Fibroblast of pulmonary artery (primary cell): ENCODE measurements at regions not wholly inside any gene's neighbourhood (a gene's known extent, or its start where the extent isn't known, plus 50 kb on each side); places are given as distances from the start of the nearest gene placed in this dataset.

Experiments
- DNase-seq: peaks from one replicate; pipeline ENCODE4 v3.0.0-alpha.2; 2010; ENCODE audit warnings: low read depth
- H3K4me3 ChIP-seq: replicated peaks from 2 replicates; pipeline ENCODE4 v1.5.1; 2011; ENCODE audit warnings: low read depth, mild to moderate bottlenecking, control low read depth, low read length, moderate library complexity
- TF ChIP-seq, protein P1 (sequence below): IDR thresholded peaks from 2 replicates; pipeline ENCODE4 v1.5.1; 2011; ENCODE audit warnings: mild to moderate bottlenecking, control low read depth, low read length, inconsistent platforms; ENCODE audit errors: missing control alignments

DNA sequence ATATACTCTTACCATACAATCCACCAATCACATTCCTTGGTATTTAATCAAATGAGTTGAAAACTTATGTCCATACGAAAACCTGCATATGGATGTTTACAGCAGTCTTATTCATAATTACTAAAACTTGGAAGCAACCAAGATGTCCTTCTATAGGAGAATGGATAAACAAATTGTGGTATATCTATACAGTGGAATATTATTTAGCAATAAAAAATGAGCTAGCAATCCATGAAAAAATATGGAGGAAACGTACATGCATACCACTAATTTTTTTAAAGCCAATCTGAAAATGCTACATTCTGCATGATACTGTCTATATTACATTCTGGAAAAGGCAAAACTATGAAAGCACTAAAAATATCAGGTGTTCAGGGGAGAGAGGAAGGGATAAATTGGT, 73.9 kb upstream of the LPP start:
- TF ChIP-seq, protein P1, sequence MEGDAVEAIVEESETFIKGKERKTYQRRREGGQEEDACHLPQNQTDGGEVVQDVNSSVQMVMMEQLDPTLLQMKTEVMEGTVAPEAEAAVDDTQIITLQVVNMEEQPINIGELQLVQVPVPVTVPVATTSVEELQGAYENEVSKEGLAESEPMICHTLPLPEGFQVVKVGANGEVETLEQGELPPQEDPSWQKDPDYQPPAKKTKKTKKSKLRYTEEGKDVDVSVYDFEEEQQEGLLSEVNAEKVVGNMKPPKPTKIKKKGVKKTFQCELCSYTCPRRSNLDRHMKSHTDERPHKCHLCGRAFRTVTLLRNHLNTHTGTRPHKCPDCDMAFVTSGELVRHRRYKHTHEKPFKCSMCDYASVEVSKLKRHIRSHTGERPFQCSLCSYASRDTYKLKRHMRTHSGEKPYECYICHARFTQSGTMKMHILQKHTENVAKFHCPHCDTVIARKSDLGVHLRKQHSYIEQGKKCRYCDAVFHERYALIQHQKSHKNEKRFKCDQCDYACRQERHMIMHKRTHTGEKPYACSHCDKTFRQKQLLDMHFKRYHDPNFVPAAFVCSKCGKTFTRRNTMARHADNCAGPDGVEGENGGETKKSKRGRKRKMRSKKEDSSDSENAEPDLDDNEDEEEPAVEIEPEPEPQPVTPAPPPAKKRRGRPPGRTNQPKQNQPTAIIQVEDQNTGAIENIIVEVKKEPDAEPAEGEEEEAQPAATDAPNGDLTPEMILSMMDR, result no peak
- no peak for DNase-seq

DNA sequence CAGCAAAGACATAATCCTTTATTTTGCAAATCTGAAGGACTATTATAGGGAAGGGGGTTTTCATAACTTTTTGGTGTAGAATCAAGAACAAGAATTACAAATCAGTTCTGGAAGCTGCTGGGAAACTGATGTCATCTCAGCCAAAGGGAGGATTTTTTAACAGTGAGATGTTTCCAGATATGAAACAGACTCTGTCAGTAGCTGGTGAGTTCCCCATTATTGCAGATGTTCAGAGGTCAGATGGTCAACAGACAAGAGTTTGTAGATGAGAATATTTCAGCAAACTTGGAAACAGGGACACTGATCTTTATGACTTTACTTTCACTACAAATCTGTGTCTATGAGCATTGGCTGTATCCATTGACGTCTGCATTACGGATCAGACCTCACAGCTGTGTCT, 71.9 kb upstream of the LPP start:
- TF ChIP-seq, protein P1, result no peak
- no peak overlapping the region for H3K4me3 ChIP-seq
- DNase-seq, result no peak

More for the DNA sequence above, 73.9 kb upstream of the LPP start:
- no peak overlapping the region for H3K4me3 ChIP-seq

DNA sequence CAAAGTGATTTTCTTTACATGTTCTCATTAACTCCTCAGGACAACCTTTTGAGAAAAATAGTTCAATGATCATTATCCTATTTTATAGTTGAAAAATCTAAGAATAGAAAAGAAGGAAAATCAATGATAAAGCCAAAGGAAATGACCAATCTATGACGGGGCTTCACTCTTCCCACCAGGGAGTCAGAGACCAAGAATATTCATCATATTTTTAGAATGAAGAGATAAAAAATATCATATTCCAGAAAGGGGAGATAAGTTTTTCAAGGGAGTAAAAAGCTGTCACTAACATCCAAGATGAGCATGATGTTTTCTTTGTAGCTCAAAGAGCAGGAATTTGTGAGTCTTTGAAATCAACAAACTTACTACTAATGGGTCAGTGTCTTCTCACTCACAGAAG, 71.5 kb upstream of the LPP start:
- TF ChIP-seq, protein P1, result no peak
- H3K4me3 ChIP-seq, result no peak overlapping the region
- DNase-seq, result no peak

DNA sequence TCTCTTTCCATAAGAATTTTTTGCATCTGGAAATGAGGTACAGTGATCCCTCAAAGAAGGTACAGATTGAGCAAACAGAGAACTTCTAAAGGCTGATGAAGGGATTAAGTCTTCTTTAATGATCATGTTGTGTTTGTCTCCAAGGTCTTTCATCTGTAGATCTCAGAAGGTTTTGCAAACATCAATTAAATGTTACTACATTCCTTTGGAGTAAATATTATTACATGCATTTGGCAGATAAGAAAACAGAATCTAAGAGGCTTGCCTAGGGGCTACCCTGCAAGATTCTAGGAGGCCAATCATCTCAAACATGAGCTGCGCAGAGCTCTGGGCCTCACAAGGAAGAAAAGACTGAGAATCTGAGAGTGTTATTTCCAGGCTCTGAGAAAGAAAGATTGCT, 70.9 kb upstream of the LPP start:
- DNase-seq, result no peak
- TF ChIP-seq, protein P1, result no peak
- H3K4me3 ChIP-seq, result no peak overlapping the region

DNA sequence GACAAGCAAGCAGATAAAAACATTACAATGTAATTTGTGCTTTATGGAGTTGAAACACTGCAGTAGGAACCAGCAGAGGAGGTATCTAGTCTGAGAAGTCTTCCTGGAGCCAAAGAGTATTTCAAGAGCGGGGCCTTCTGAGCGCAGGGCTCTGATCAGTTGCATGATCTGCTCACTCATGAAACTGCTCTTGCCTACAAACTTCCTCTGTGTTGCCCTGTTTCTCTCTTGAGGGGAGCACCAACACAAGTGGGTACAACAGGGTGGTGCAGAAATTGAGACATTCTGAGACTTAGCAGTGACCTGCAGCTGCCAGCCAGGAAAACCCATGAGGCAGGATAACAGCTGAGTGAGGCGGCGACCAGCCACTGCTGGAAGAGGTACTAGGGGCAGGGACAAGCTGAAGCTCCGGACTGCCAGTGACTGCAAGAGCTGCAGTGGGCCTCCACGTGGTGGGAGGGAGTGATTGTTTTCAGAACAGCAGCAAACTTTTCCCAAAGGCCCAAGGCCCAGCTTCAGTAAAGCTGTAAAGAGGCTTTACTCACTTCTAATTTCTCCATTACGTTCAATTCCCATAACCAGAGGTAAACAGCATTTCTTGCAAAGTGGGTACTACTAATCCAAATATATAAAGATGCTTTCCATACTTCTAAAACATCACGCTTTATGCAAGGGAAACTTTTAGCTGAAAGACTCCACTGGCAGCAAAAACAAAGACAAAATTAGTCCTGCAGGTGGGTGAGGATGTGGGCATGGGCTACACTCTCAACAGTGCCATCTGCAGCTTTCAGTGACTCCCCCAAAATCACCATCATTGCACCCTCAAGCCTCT, 69.0 kb upstream of the LPP start:
- no peak for DNase-seq
- H3K4me3 ChIP-seq, result no peak overlapping the region
- TF ChIP-seq, protein P1, result no peak

DNA sequence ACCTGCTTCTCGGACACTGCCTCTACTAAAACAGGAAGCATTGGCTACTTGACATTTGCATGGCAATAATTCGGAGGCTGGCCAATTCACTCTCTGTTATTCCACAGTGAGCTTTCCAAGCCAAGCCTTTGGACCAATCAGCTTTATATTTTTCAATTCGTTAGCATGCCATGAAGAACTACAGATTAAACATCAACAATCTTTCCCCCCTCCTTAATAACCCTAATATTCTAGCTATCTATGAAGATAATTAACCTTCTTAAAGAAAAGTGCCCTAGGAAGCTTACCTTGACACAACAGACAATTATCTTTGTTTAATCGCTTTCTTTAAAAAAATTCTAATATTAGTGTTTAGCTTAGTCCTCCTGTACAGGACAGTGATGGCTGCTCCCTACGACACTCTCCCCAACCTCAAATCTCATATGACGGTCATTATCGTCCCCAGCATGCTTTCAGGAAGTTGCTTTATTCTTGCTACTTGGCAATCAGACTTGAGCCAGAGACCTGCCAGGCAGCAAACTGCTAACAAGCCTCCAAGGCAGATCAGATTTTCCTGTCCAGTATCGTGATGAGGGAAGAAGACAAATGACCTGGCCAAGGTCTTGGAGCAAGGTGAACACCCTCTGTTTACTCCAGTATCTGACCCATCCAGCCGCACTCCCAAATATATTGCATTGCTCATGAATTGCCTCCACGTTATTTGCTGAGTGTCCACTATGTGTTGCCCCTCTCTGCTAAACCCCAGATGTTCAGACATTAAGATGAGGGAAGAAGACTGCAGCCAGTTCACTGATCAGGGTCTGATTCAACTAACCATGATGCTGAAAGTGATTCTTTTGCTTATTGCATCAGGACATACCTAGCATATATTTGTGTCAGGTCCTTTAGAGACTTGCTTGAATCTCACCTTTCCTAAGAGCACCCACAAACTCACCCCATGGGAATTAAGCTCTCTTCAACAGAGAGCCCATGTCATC, 68.1 kb upstream of the LPP start:
- DNase-seq, result no peak
- TF ChIP-seq, protein P1, result no peak
- no peak overlapping the region for H3K4me3 ChIP-seq
